Brain microvascular endothelial cell (primary cell): ENCODE measurements at regions not wholly inside any gene's neighbourhood (a gene's known extent, or its start where the extent isn't known, plus 50 kb on each side); places are given as distances from the start of the nearest gene placed in this dataset.

Experiments used
- DNase-seq: peaks from one replicate; pipeline ENCODE4 v3.0.0-alpha.2; 2020
- H3K27ac ChIP-seq: fragments of 250-450 bp; sonication (Bioruptor Pico); 2 replicates; pipeline ENCODE4 v1.5.1; 2020; ENCODE audit warnings: mild to moderate bottlenecking, moderate library complexity
- H3K27me3 ChIP-seq: fragments of 250-450 bp; sonication (Bioruptor Pico); replicated peaks from 2 replicates; pipeline ENCODE4 v1.5.1; 2020; ENCODE audit warnings: mild to moderate bottlenecking
- H3K36me3 ChIP-seq: fragments of 250-450 bp; sonication (Bioruptor Pico); replicated peaks from 2 replicates; pipeline ENCODE4 v1.5.1; 2020; ENCODE audit warnings: mild to moderate bottlenecking
- H3K4me3 ChIP-seq: 2 replicates; pipeline ENCODE4 v1.5.1; 2011; ENCODE audit warnings: low read depth, mild to moderate bottlenecking, control low read depth, low read length, moderate library complexity
- in situ Hi-C: cut with HindIII; loops from 2 replicates; pipeline ENCODE4 v1.10.0; 2017; ENCODE audit warnings: low sequenced_read_pairs, low pct_ligation_motif_present
- TF ChIP-seq, protein P1 (sequence below): IDR thresholded peaks from 2 replicates; pipeline ENCODE4 v1.5.1; 2011; ENCODE audit warnings: low read depth, mild to moderate bottlenecking, moderate library complexity, low read length, control low read depth, inconsistent platforms; ENCODE audit errors: missing control alignments

- no peaks in the 10 kb centered on the region for H3K36me3 ChIP-seq
- no peaks in the 10 kb centered on the region for H3K27me3 ChIP-seq
- DNase-seq: no peak
- TF ChIP-seq, protein P1, sequence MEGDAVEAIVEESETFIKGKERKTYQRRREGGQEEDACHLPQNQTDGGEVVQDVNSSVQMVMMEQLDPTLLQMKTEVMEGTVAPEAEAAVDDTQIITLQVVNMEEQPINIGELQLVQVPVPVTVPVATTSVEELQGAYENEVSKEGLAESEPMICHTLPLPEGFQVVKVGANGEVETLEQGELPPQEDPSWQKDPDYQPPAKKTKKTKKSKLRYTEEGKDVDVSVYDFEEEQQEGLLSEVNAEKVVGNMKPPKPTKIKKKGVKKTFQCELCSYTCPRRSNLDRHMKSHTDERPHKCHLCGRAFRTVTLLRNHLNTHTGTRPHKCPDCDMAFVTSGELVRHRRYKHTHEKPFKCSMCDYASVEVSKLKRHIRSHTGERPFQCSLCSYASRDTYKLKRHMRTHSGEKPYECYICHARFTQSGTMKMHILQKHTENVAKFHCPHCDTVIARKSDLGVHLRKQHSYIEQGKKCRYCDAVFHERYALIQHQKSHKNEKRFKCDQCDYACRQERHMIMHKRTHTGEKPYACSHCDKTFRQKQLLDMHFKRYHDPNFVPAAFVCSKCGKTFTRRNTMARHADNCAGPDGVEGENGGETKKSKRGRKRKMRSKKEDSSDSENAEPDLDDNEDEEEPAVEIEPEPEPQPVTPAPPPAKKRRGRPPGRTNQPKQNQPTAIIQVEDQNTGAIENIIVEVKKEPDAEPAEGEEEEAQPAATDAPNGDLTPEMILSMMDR: no peak
- H3K4me3 ChIP-seq: no peak overlapping the region
- in situ Hi-C loops: no loop called here
- H3K27ac ChIP-seq: no peak overlapping the region
These were observed 197.9 kb downstream of the FGF9 start for GRCh38 chr13:21868823-21869222.

DNA sequence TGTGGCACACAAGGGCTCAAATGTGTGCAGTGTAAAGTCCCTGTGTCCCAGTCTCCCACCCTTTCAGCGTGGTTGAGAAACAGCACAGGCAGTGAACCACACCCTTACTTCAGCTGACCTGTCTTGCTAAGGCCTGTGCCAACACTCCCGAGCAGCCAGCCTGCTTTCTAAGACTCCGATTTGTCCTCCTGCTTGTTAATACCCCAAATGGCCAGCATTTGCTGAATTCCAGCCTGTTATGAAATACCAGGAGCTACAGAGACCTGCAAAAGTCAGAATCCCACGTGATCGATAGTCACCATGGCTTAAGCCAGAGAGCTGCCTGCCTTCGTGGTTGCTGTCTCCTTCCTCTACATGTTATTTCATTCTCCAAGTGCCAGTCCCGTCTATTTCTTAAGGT is 200.5 kb downstream of the FGF9 start:
- H3K4me3 ChIP-seq: no peak overlapping the region
- H3K27me3 ChIP-seq: no peaks in the 10 kb centered on the region
- TF ChIP-seq, protein P1: no peak
- no peaks in the 10 kb centered on the region for H3K36me3 ChIP-seq
- in situ Hi-C loops: no loop called here
- H3K27ac ChIP-seq: no peak overlapping the region
- DNase-seq: no peak

- no peak overlapping the region for H3K27ac ChIP-seq
- in situ Hi-C loops: no loop called here
- no peaks in the 10 kb centered on the region for H3K36me3 ChIP-seq
- TF ChIP-seq, protein P1: no peak
- no peak for DNase-seq
- H3K27me3 ChIP-seq: no peaks in the 10 kb centered on the region
- no peak overlapping the region for H3K4me3 ChIP-seq
These were observed 201.0 kb downstream of the FGF9 start for GRCh38 chr13:21871919-21872318.

DNA sequence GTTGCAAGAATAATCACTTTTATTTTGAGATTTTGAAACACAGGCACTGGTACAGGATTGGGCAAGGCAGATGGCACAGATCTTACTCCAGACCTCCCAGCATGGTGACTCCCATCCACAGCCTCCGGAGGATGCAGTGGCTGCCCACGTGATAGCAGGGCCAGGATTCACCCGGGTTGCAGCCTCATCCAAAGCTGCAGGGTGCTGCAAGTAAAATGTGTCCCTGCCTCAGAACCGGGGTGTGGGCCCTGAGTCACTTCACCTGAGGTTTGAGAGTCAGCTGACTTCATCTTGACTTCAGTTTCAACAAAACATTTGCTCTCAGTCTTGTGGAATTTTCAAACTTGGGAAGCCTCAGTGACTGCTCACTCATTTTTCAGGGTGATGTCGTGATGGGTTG is 201.9 kb downstream of the FGF9 start:
- no peak overlapping the region for H3K4me3 ChIP-seq
- no peak overlapping the region for H3K27ac ChIP-seq
- in situ Hi-C loops: no loop called here
- TF ChIP-seq, protein P1: no peak
- H3K36me3 ChIP-seq: no peaks in the 10 kb centered on the region
- DNase-seq: no peak
- no peaks in the 10 kb centered on the region for H3K27me3 ChIP-seq

- in situ Hi-C loops: no loop called here
- TF ChIP-seq, protein P1: no peak
- H3K4me3 ChIP-seq: no peak overlapping the region
These were observed 204.2 kb downstream of the FGF9 start for GRCh38 chr13:21875116-21875515.

GRCh38 chr13:21879263-21879914 is 208.5 kb downstream of the FGF9 start:
- Histone ChIP-seq H3K27ac (no peak overlapping the region), H3K36me3 (no peaks in the 10 kb centered on the region), H3K27me3 (no peaks in the 10 kb centered on the region), H3K4me3 (no peak overlapping the region)
- in situ Hi-C loops: no loop called here
- TF ChIP-seq, protein P1: no peak
- DNase-seq: no peak

More at GRCh38 chr13:21875116-21875515, 204.2 kb downstream of the FGF9 start:
- Histone ChIP-seq H3K36me3 (no peaks in the 10 kb centered on the region), H3K27me3 (no peaks in the 10 kb centered on the region), H3K27ac (no peak overlapping the region)
- DNase-seq: no peak
